Skeletal muscle tissue (tissue), 3 donors: ENCODE measurements at regions not wholly inside any gene's neighbourhood (a gene's known extent, or its start where the extent isn't known, plus 50 kb on each side); places are given as distances from the start of the nearest gene placed in this dataset.
A peak's percentile ranks its signal among the peaks of the same experiment; 100 is the strongest.

Source experiments
- H3K27ac ChIP-seq: one replicate; pipeline ENCODE4 v1.7.0; 2013; ENCODE audit warnings: mild to moderate bottlenecking, low read depth, low read length, inconsistent platforms
- H3K27me3 ChIP-seq, 3 donors: one replicate each; pipeline ENCODE4 v1.7.0; 2013; ENCODE audit warnings: low read length in 3 of 3; ENCODE audit not compliant: control insufficient read depth in 3 of 3, insufficient read depth in 3 of 3
- H3K36me3 ChIP-seq, 3 donors: one replicate each; pipeline ENCODE4 v1.7.0; 2013; ENCODE audit warnings: low read length in 3 of 3; ENCODE audit not compliant: control insufficient read depth in 3 of 3, insufficient read depth in 3 of 3
- H3K4me1 ChIP-seq, 3 donors: one replicate each; pipeline ENCODE4 v1.7.0; 2013; ENCODE audit warnings: low read length in 3 of 3, mild to moderate bottlenecking in 3 of 3; ENCODE audit not compliant: control insufficient read depth in 3 of 3, insufficient read depth in 3 of 3
- H3K4me3 ChIP-seq, 3 donors: one replicate each; pipeline ENCODE4 v1.7.0; 2013; ENCODE audit warnings: low read length in 3 of 3
- H3K9ac ChIP-seq, 3 donors: one replicate each; pipeline ENCODE4 v1.7.0; 2013; ENCODE audit warnings: low read length in 3 of 3, mild to moderate bottlenecking in 3 of 3, moderate library complexity in 2 of 3, low read depth in 1 of 3
- H3K9me3 ChIP-seq, 3 donors: one replicate each; pipeline ENCODE4 v1.7.0; 2013; ENCODE audit warnings: low read length in 3 of 3; ENCODE audit not compliant: control insufficient read depth in 3 of 3
- donor health status: Osteomylitis.

DNA sequence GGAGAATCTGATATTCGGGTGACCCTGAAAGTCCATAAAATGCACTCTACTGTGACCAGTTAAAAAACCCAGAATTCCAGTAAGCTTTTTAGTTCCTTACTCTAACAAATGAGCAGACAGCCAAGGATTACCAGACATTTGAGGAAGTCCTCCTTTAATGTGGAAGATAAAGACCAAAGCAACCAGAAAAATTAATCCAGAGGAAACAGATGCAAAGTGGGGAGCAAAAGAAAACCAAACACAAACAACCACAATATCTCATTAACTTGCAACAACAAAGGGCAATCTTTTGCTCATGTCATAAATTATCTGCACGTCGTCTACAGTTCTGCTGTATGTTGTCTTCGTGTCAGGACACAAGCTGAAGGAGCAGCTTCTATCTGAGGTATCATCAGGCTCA, 164.4 kb downstream of the PJA1 start:
- peaks cover 0 to 6% (median 0%) of the 10 kb centered on the region in 3 donors for H3K27me3 ChIP-seq
- no peak overlapping the region for H3K4me3 ChIP-seq
- no peaks in the 10 kb centered on the region for H3K9me3 ChIP-seq
- H3K9ac ChIP-seq: no peak overlapping the region
- H3K4me1 ChIP-seq: peaks cover 16 to 24% (median 19%) of the 10 kb centered on the region in 3 donors
- H3K27ac ChIP-seq: no peak overlapping the region
- H3K36me3 ChIP-seq: no peaks in the 10 kb centered on the region

DNA sequence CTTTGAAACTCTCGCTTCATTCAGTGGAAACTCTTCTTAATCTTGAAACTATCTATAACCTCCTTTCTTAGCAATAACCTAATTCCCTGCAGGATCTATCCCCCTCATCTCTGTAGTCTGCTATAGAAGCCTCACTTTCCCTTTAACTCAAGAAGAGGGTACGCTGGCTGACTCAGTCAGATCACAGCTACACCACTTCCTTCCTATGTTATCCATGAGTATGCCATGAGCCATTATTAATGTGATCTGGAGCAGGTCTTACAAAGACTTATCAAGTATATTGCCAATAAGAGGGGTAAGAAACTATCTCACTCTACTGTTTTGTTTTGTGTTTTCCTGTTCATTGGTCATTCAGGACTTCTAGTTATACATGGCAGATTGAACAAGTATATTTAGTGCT, 165.3 kb downstream of the PJA1 start:
- no peak overlapping the region for H3K9ac ChIP-seq
- no peak overlapping the region for H3K27ac ChIP-seq
- peaks cover 24 to 33% (median 28%) of the 10 kb centered on the region in 3 donors for H3K4me1 ChIP-seq
- peaks cover 0 to 6% (median 0%) of the 10 kb centered on the region in 3 donors for H3K27me3 ChIP-seq
- H3K36me3 ChIP-seq: no peaks in the 10 kb centered on the region
- H3K9me3 ChIP-seq: no peaks in the 10 kb centered on the region
- H3K4me3 ChIP-seq: no peak overlapping the region

DNA sequence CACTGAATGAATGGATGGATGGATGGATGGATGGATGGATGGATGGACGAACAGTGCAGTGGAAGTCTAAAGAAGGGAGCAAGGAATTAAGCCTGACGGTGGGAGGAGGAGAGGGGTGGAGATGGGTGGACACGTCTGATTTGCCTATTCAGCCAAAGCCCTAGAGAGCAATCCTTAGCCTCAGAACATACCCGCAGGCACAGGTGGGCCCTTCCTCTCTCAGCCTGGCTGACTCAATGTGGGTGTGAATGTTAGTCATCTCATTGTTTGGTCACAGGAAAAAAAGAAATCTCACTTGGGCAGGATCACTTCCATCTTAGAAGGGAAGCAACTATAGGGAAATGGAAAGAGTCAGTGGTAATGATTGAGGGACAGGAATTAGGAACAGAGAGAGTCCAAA, 165.9 kb downstream of the PJA1 start:
- Histone ChIP-seq H3K9me3 (no peaks in the 10 kb centered on the region), H3K9ac (no peak overlapping the region), H3K4me1 (peaks cover 24 to 35% (median 30%) of the 10 kb centered on the region in 3 donors), H3K27me3 (peaks cover 0 to 6% (median 0%) of the 10 kb centered on the region in 3 donors), H3K4me3 (no peak overlapping the region), H3K27ac (no peak overlapping the region), H3K36me3 (no peaks in the 10 kb centered on the region)

DNA sequence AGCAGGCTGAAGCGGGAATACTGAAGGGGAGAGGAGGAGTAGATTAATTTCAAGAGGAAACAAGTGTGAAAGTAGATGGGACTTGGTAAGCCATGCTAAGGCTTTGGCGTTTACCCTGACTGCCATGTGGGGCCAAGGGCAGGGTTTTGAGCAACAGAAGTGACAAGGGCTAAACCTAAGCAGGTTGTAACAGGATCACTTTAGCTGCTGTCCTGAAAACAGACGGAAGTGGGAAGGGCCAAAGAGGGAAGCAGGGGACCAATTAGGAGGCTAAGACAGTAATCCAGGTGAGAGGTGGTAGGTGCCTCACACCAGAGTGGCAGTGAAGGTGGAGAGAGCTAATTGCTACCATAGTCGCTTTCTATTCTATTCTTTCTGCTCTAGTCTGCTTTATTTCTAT, 166.5 kb downstream of the PJA1 start:
- Histone ChIP-seq H3K36me3 (no peaks in the 10 kb centered on the region), H3K9me3 (no peaks in the 10 kb centered on the region), H3K4me1 (peaks cover 24 to 35% (median 30%) of the 10 kb centered on the region in 3 donors), H3K27me3 (peaks cover 0 to 6% (median 0%) of the 10 kb centered on the region in 3 donors), H3K27ac (no peak overlapping the region), H3K9ac (no peak overlapping the region), H3K4me3 (no peak overlapping the region)

DNA sequence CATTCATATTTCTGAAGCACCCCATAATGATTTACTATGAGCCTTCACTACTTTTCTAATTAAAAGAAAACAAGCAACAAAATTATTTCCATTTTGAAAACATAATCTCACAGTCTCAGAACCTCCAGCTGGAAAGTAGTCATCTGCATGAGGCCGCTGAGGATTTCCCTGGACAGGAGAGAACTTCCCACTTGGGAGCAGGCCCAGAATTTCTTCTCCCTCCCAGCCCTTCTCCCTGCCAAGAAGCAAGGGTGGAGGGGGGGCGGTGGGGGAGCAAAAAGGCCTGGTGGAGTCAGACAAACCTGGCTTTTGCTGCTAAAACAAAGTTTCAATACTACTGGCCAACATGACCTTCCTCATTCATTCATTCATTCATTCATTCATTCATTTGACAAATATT, 167.3 kb downstream of the PJA1 start:
- peaks cover 0 to 6% (median 0%) of the 10 kb centered on the region in 3 donors for H3K27me3 ChIP-seq
- H3K36me3 ChIP-seq: no peaks in the 10 kb centered on the region
- H3K4me1 ChIP-seq: peaks cover 24 to 35% (median 30%) of the 10 kb centered on the region in 3 donors
- H3K4me3 ChIP-seq: no peak overlapping the region
- H3K27ac ChIP-seq: no peak overlapping the region
- H3K9ac ChIP-seq: no peak overlapping the region
- H3K9me3 ChIP-seq: no peaks in the 10 kb centered on the region

DNA sequence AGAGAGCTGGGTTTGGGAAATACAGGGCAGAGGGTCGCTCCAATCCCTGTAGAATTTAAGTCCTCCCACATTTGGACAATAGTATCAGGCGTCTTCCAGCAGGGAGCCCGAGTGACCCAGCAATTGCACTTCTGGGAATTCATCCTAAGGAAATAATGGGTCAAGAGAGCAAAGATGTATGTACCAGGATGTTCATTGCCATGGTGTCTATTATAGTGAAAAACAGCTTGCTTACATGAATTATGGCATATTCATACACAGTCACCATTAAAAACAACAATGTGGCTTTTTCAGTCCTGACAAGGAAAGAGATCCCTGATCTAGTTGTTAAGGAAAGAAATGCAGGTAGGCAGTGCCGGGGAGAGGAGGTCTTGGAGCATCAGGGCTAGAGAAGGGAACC, 167.7 kb downstream of the PJA1 start:
- Histone ChIP-seq H3K27ac (no peak overlapping the region), H3K36me3 (no peaks in the 10 kb centered on the region), H3K9ac (no peak overlapping the region), H3K4me3 (no peak overlapping the region), H3K27me3 (peaks cover 0 to 6% (median 0%) of the 10 kb centered on the region in 3 donors), H3K9me3 (no peaks in the 10 kb centered on the region), H3K4me1 (peaks cover 24 to 35% (median 30%) of the 10 kb centered on the region in 3 donors)

DNA sequence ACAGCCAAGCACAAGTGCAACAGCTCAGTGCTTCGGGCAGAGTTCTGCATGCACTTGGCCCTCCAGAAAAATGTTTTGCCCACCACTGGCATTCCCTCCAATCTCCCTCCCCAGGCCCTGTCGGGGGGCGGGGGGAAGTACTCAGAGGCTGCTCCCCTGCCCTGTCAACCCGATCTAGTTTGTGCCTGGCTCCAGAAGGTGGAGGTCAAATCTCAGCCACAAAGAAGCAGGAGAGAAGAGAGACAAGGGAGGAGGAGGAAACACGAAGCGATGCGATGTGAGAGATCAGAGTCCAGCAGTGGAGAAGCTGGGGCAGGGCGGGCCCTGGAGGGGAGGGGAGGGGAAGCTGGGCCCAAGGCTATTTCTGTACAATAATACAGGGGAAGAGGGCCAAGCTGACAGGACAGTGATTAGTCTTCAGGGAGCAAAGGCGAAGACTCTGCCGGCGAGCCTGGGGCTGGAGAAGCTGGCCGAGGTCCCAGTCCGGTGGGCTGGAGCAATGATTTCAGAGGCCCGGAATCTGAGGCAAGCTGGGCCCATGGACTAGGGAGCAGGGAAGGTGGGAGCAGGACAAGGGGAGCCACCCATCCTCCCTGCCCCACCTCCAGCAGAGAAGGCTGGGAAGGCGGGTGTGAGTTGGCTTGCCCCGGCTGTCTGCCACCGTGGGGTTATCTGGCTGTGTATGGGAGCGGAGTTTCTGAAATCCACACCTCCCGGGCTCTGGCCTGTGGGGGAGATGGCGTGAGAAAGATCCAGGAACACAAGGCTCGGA, 167.1 kb downstream of the EFNB1 start:
- Histone ChIP-seq H3K9ac (peak overlapping the region in 2 of 3 donors; percentile 10 to 60), H3K4me1 (peaks cover 24 to 35% (median 30%) of the 10 kb centered on the region in 3 donors), H3K27me3 (peaks cover 0 to 6% (median 0%) of the 10 kb centered on the region in 3 donors), H3K36me3 (no peaks in the 10 kb centered on the region), H3K4me3 (peak overlapping the region in 1 of 3 donors; percentile 29), H3K9me3 (no peaks in the 10 kb centered on the region), H3K27ac (no peak overlapping the region)

DNA sequence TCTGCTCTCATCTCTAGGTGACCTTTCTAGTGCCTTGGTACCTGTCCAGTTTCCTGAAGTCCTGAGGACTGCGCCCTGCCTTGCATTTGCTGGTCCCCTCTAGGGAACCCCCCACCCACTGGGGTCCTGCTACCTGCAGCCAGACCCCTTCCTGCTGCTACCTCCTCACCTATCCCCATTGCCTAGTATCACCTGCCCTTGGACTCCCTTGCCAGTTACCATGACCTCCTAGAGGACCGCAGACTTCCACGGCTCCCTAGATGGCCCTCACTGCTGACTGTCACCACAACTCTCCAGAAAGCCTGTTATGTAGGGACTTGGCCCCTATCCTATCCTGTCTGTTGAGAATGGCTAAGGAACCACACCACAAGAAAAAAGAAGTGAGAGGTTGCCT, 166.6 kb downstream of the EFNB1 start:
- Histone ChIP-seq H3K27me3 (peaks cover 0 to 6% (median 0%) of the 10 kb centered on the region in 3 donors), H3K9ac (no peak overlapping the region), H3K27ac (no peak overlapping the region), H3K9me3 (no peaks in the 10 kb centered on the region), H3K4me3 (no peak overlapping the region), H3K36me3 (no peaks in the 10 kb centered on the region), H3K4me1 (peaks cover 24 to 36% (median 30%) of the 10 kb centered on the region in 3 donors)

DNA sequence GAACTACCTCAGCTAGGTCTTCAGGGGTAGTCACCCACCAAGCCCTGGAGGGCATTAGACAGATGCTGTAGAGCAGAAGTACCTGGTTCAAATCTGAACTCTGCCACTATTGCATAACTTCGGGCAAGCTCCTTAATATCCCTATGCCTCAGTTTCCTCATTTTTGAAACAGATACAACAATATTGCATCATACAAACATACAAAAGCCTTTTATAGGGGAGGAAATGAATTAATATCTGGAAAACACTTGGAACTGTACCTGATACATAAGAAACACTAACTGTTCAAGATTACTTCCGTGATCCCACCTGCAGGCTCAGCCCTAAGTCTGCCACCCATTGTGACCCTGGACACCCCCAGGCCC, 166.1 kb downstream of the EFNB1 start:
- no peaks in the 10 kb centered on the region for H3K36me3 ChIP-seq
- H3K4me1 ChIP-seq: peaks cover 24 to 38% (median 30%) of the 10 kb centered on the region in 3 donors
- no peak overlapping the region for H3K9ac ChIP-seq
- no peaks in the 10 kb centered on the region for H3K9me3 ChIP-seq
- H3K27ac ChIP-seq: no peak overlapping the region
- H3K27me3 ChIP-seq: peaks cover 0 to 6% (median 0%) of the 10 kb centered on the region in 3 donors
- no peak overlapping the region for H3K4me3 ChIP-seq

DNA sequence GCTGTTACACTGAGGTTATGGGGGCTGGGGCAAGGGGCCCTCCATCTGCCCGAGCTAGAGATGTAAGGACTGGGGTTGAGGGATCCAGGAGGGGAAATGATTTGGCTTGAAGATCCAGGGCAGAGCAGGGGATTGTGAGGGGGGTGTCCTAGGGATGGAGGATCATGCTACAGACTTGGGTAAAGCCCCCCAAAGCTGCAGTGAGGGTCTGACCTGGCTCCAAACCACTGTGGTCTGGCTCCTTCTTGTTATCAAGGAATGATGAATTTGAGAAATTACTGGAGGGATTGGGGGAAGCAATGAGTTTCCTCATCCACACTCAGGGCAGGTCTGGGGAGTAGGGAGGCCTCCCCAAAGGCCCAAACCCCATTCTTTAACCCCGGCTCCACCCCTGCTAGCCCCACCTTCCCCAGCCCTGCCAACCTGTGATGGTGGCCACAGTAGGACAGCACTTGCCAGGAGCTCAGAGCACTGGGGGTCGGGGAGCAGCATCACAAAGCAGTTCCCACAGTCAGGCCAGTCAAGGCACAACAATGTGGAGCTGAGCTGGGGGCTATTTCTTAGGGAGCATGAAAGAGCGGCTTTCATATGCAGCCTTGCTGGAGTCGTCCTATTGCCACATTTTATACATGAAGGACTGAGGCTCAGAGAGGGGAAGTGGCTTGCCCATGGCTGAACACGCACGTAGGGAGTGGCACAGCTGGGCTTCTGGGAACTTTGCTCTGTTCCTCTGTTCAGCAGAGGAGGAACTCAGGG, 165.5 kb downstream of the EFNB1 start:
- Histone ChIP-seq H3K27ac (no peak overlapping the region), H3K4me3 (no peak overlapping the region), H3K9me3 (no peaks in the 10 kb centered on the region), H3K4me1 (peaks cover 27 to 38% (median 30%) of the 10 kb centered on the region in 3 donors), H3K9ac (no peak overlapping the region), H3K36me3 (no peaks in the 10 kb centered on the region), H3K27me3 (peaks cover 0 to 6% (median 0%) of the 10 kb centered on the region in 3 donors)
